Suppressor macrophage treated with lipopolysaccharide for 4 hours (primary cell): ENCODE measurements at regions not wholly inside any gene's neighbourhood (a gene's known extent, or its start where the extent isn't known, plus 50 kb on each side); places are given as distances from the start of the nearest gene placed in this dataset.

ENCODE experiments used
- DNase-seq: peaks from one replicate; pipeline ENCODE4 v3.0.0-alpha.2; 2020

GRCh38 chr20:39109933-39110818, 148.0 kb downstream of the DHX35 start:
- DNase-seq = no peak

GRCh38 chr20:39108746-39109145, 146.6 kb downstream of the DHX35 start:
- DNase-seq = no peak

GRCh38 chr20:39107741-39108140, 145.6 kb downstream of the DHX35 start:
- DNase-seq = no peak

- no peak for DNase-seq
Measured at GRCh38 chr20:39106791-39107190, 144.6 kb downstream of the DHX35 start.

- DNase-seq = no peak
Measured at GRCh38 chr20:39105551-39105950, 143.4 kb downstream of the DHX35 start.

GRCh38 chr20:39103732-39104131, 141.6 kb downstream of the DHX35 start:
- no peak for DNase-seq

- no peak for DNase-seq
Measured at GRCh38 chr20:39103305-39103704, 141.2 kb downstream of the DHX35 start.

GRCh38 chr20:39101895-39102294, 139.8 kb downstream of the DHX35 start:
- no peak for DNase-seq

GRCh38 chr20:39100691-39101090, 138.5 kb downstream of the DHX35 start:
- no peak for DNase-seq

- no peak for DNase-seq
Measured at GRCh38 chr20:39097889-39098288, 135.7 kb downstream of the DHX35 start.

GRCh38 chr20:39095870-39096269, 133.7 kb downstream of the DHX35 start:
- DNase-seq = no peak

- no peak for DNase-seq
Measured at GRCh38 chr20:39094391-39094790, 132.2 kb downstream of the DHX35 start.

- no peak for DNase-seq
Measured at GRCh38 chr20:39092733-39093410, 130.7 kb downstream of the DHX35 start.

- no peak for DNase-seq
Measured at GRCh38 chr20:39090906-39091305, 128.8 kb downstream of the DHX35 start.

- DNase-seq = no peak
Measured at GRCh38 chr20:39089797-39090196, 127.7 kb downstream of the DHX35 start.
